ENCODE measurements at regions not wholly inside any gene's neighbourhood (a gene's known extent, or its start where the extent isn't known, plus 50 kb on each side); places are given as distances from the start of the nearest gene placed in this dataset.

DNA sequence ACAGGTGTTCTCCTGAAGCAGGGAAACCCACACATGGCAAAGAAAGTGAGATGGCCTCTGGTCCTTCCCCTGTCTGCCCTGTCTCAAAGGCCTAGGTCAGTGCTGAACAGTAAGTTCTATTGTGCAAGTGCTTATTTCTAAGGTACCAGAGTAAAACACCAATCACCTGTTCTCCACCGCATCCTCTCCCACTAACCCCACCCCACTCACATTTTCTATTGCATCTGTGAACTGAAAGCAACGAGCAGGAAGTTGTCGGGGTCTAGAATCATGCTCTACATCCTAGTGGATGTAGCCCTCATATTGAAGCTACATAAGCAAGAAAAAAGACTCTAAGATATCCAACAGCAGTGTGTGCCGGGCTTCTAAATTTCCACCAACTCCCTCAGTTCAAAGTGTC, 265.9 kb downstream of the ENC1 start:
- Histone ChIP-seq H3K9me2 (ENCODE audit: insufficient read depth) (no peaks in the 10 kb centered on the region), H3K27me3 (ENCODE audit: insufficient read depth, low read length) (no peaks in the 10 kb centered on the region), H3K4me2 (ENCODE audit: low read length) (no peak overlapping the region), H3K9me3 (ENCODE audit: control insufficient read depth in 1 of 2, insufficient read depth in 1 of 2, low read depth in 1 of 2, low read length in 2 of 2) (no peaks in the 10 kb centered on the region), H2AFZ (ENCODE audit: low read depth, low read length, poor library complexity, severe bottlenecking) (no peak overlapping the region), H3K9ac (ENCODE audit: low read length) (no peak overlapping the region), H3K36me3 (ENCODE audit: control insufficient read depth in 1 of 2, insufficient read depth in 2 of 2, low read length in 2 of 2) (no peaks in the 10 kb centered on the region), H4K20me1 (ENCODE audit: insufficient read depth) (no peaks in the 10 kb centered on the region), H3K27ac (ENCODE audit: low read depth, low read length) (no peak overlapping the region), H3K79me2 (ENCODE audit: insufficient read depth, low read length) (no peaks in the 10 kb centered on the region), H3K4me3 (replicated peaks in 1 of 2; ENCODE audit: low read depth in 1 of 2, low read length in 2 of 2) (no peak overlapping the region), H3K4me1 (ENCODE audit: control insufficient read depth in 1 of 2, insufficient read depth in 2 of 2, low read length in 2 of 2) (no peaks in the 10 kb centered on the region)
- RAD21 ChIA-PET (ENCODE audit: low non-redundant PET in 1 of 2, low total read pairs in 2 of 2, uncharacterized antibody in 2 of 2, unreplicated experiment in 2 of 2): no interaction called here
- CTCF ChIA-PET: no interaction called here
- no peak for DNase-seq (ENCODE audit: low read depth, low spot score)
- no TSS peak for BruUV-seq (replicated peaks)
- POLR2A ChIA-PET: no interaction called here
- intact Hi-C loops (cut with micrococcal nuclease): no loop called here
- TF ChIP-seq POLR2AphosphoS5 (IDR thresholded peaks at IDR 0.05; ENCODE audit: low read depth, low read length) (no peak), SP1 (IDR thresholded peaks at IDR 0.05; ENCODE audit: low read depth) (no peak), CEBPB (IDR thresholded peaks at IDR 0.05; ENCODE audit: low read depth) (no peak), EZH2 (IDR thresholded peaks at IDR 0.05) (no peak), ELF1 (IDR thresholded peaks at IDR 0.05; ENCODE audit: borderline replicate concordance, low read depth) (no peak), REST (IDR thresholded peaks at IDR 0.05; ENCODE audit: low read depth) (no peak), CBX3 (IDR thresholded peaks at IDR 0.05; ENCODE audit: low read depth) (no peak), FOSL1 (IDR thresholded peaks at IDR 0.05; ENCODE audit: low read depth) (no peak), ZNF274 (IDR thresholded peaks at IDR 0.05; ENCODE audit: low read depth, low read length) (no peak), EGR1 (IDR thresholded peaks at IDR 0.05; ENCODE audit: low read depth) (no peak), SIN3A (IDR thresholded peaks at IDR 0.05; ENCODE audit: low read depth) (no peak), TCF7L2 (IDR thresholded peaks at IDR 0.05; ENCODE audit: borderline replicate concordance, extremely low read depth, insufficient read depth, insufficient read length) (no peak)
- TF ChIP-seq, protein P1, sequence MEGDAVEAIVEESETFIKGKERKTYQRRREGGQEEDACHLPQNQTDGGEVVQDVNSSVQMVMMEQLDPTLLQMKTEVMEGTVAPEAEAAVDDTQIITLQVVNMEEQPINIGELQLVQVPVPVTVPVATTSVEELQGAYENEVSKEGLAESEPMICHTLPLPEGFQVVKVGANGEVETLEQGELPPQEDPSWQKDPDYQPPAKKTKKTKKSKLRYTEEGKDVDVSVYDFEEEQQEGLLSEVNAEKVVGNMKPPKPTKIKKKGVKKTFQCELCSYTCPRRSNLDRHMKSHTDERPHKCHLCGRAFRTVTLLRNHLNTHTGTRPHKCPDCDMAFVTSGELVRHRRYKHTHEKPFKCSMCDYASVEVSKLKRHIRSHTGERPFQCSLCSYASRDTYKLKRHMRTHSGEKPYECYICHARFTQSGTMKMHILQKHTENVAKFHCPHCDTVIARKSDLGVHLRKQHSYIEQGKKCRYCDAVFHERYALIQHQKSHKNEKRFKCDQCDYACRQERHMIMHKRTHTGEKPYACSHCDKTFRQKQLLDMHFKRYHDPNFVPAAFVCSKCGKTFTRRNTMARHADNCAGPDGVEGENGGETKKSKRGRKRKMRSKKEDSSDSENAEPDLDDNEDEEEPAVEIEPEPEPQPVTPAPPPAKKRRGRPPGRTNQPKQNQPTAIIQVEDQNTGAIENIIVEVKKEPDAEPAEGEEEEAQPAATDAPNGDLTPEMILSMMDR (IDR thresholded peaks at IDR 0.05 in 2 of 3, conservative IDR thresholded peaks at IDR 0.05 in 1 of 3; ENCODE audit: borderline replicate concordance in 1 of 3, insufficient read depth in 1 of 3, low read depth in 2 of 3, low read length in 2 of 3): no peak
- TF ChIP-seq, protein P2, sequence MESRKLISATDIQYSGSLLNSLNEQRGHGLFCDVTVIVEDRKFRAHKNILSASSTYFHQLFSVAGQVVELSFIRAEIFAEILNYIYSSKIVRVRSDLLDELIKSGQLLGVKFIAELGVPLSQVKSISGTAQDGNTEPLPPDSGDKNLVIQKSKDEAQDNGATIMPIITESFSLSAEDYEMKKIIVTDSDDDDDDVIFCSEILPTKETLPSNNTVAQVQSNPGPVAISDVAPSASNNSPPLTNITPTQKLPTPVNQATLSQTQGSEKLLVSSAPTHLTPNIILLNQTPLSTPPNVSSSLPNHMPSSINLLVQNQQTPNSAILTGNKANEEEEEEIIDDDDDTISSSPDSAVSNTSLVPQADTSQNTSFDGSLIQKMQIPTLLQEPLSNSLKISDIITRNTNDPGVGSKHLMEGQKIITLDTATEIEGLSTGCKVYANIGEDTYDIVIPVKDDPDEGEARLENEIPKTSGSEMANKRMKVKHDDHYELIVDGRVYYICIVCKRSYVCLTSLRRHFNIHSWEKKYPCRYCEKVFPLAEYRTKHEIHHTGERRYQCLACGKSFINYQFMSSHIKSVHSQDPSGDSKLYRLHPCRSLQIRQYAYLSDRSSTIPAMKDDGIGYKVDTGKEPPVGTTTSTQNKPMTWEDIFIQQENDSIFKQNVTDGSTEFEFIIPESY (IDR thresholded peaks at IDR 0.05; ENCODE audit: extremely low read depth, insufficient replicate concordance, low read length): no peak
- TF ChIP-seq, protein P3, sequence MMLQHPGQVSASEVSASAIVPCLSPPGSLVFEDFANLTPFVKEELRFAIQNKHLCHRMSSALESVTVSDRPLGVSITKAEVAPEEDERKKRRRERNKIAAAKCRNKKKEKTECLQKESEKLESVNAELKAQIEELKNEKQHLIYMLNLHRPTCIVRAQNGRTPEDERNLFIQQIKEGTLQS (IDR thresholded peaks at IDR 0.05): no peak
- no peak for ATAC-seq
